Parathyroid adenoma (tissue), 2 donors: ENCODE measurements at regions not wholly inside any gene's neighbourhood (a gene's known extent, or its start where the extent isn't known, plus 50 kb on each side); places are given as distances from the start of the nearest gene placed in this dataset.

ENCODE experiments used
- H2AFZ ChIP-seq: fragments of 300-600 bp; sonication (generic); one replicate; pipeline ENCODE4 v1.7.0; 2017; ENCODE audit warnings: antibody characterized with exemption, mild to moderate bottlenecking
- H3K27ac ChIP-seq: fragments of 300-600 bp; sonication (generic); one replicate; pipeline ENCODE4 v1.7.0; 2017
- H3K27me3 ChIP-seq: fragments of 300-600 bp; sonication (generic); one replicate; pipeline ENCODE4 v1.7.0; 2017; ENCODE audit warnings: low read length; ENCODE audit not compliant: control insufficient read depth, insufficient read depth
- H3K36me3 ChIP-seq: fragments of 300-600 bp; sonication (generic); one replicate; pipeline ENCODE4 v1.7.0; 2017; ENCODE audit warnings: low read length; ENCODE audit not compliant: control insufficient read depth, insufficient read depth
- H3K4me1 ChIP-seq: fragments of 300-600 bp; sonication (generic); one replicate; pipeline ENCODE4 v1.7.0; 2017; ENCODE audit warnings: control low read depth
- H3K4me2 ChIP-seq: fragments of 300-600 bp; sonication (generic); one replicate; pipeline ENCODE4 v1.7.0; 2017; ENCODE audit warnings: low read length
- H3K4me3 ChIP-seq: fragments of 300-600 bp; sonication (generic); one replicate; pipeline ENCODE4 v1.7.0; 2017; ENCODE audit warnings: low read depth, low read length
- H3K79me2 ChIP-seq: fragments of 300-600 bp; sonication (generic); one replicate; pipeline ENCODE4 v1.7.0; 2017; ENCODE audit warnings: control low read depth
- H3K9ac ChIP-seq: fragments of 300-600 bp; sonication (generic); one replicate; pipeline ENCODE4 v1.7.0; 2017; ENCODE audit warnings: mild to moderate bottlenecking
- H3K9me3 ChIP-seq: fragments of 300-600 bp; sonication (generic); one replicate; pipeline ENCODE4 v1.7.0; 2017; ENCODE audit warnings: low read length; ENCODE audit not compliant: control insufficient read depth
- CTCF ChIP-seq: fragments of 300-600 bp; sonication (generic); IDR thresholded peaks from one replicate; pipeline ENCODE4 v1.7.0; 2017; ENCODE audit warnings: antibody characterized with exemption, mild to moderate bottlenecking
- donor health status: primary hyperparathyroidism.

- Histone ChIP-seq H3K36me3 (no peaks in the 10 kb centered on the region), H3K4me1 (no peaks in the 10 kb centered on the region), H3K9ac (no peak overlapping the region), H2AFZ (no peak overlapping the region), H3K79me2 (no peaks in the 10 kb centered on the region), H3K4me2 (no peak overlapping the region), H3K4me3 (no peak overlapping the region), H3K27me3 (no peaks in the 10 kb centered on the region), H3K27ac (no peak overlapping the region), H3K9me3 (no peaks in the 10 kb centered on the region)
- TF ChIP-seq CTCF: no peak
Measured at GRCh38 chr14:105817971-105818711, 291.8 kb downstream of the TMEM121 start.

GRCh38 chr14:105818712-105819005, 292.3 kb downstream of the TMEM121 start:
- no peak for TF ChIP-seq CTCF
- H3K4me3 ChIP-seq: no peak overlapping the region
- no peaks in the 10 kb centered on the region for H3K9me3 ChIP-seq
- no peak overlapping the region for H3K4me2 ChIP-seq
- no peaks in the 10 kb centered on the region for H3K27me3 ChIP-seq
- H3K27ac ChIP-seq: no peak overlapping the region
- no peaks in the 10 kb centered on the region for H3K36me3 ChIP-seq
- H3K4me1 ChIP-seq: no peaks in the 10 kb centered on the region
- no peak overlapping the region for H2AFZ ChIP-seq
- H3K9ac ChIP-seq: no peak overlapping the region
- H3K79me2 ChIP-seq: no peaks in the 10 kb centered on the region

- Histone ChIP-seq H3K4me1 (no peaks in the 10 kb centered on the region), H3K79me2 (no peaks in the 10 kb centered on the region), H3K4me2 (no peak overlapping the region), H3K27me3 (no peaks in the 10 kb centered on the region), H3K27ac (no peak overlapping the region), H2AFZ (no peak overlapping the region), H3K36me3 (no peaks in the 10 kb centered on the region), H3K4me3 (no peak overlapping the region), H3K9ac (no peak overlapping the region), H3K9me3 (no peaks in the 10 kb centered on the region)
- TF ChIP-seq CTCF: no peak
Measured at GRCh38 chr14:105830171-105830570, 303.8 kb downstream of the TMEM121 start.

GRCh38 chr14:105836160-105836559, 309.8 kb downstream of the TMEM121 start:
- no peaks in the 10 kb centered on the region for H3K79me2 ChIP-seq
- H3K4me1 ChIP-seq: no peaks in the 10 kb centered on the region
- no peak overlapping the region for H3K4me3 ChIP-seq
- no peak for TF ChIP-seq CTCF
- no peak overlapping the region for H3K27ac ChIP-seq
- H3K4me2 ChIP-seq: no peak overlapping the region
- H3K36me3 ChIP-seq: no peaks in the 10 kb centered on the region
- H3K9me3 ChIP-seq: no peaks in the 10 kb centered on the region
- H3K27me3 ChIP-seq: no peaks in the 10 kb centered on the region
- H2AFZ ChIP-seq: no peak overlapping the region
- no peak overlapping the region for H3K9ac ChIP-seq

GRCh38 chr14:105836730-105837129, 310.3 kb downstream of the TMEM121 start:
- Histone ChIP-seq H3K79me2 (no peaks in the 10 kb centered on the region), H3K4me2 (no peak overlapping the region), H3K9me3 (no peaks in the 10 kb centered on the region), H3K27ac (no peak overlapping the region), H3K36me3 (no peaks in the 10 kb centered on the region), H3K27me3 (no peaks in the 10 kb centered on the region), H3K9ac (no peak overlapping the region), H3K4me1 (no peaks in the 10 kb centered on the region), H3K4me3 (no peak overlapping the region), H2AFZ (no peak overlapping the region)
- TF ChIP-seq CTCF: no peak
